Epithelial cell of proximal tubule (primary cell): ENCODE measurements at regions not wholly inside any gene's neighbourhood (a gene's known extent, or its start where the extent isn't known, plus 50 kb on each side); places are given as distances from the start of the nearest gene placed in this dataset.

ENCODE experiments used
- DNase-seq: peaks from one replicate; pipeline ENCODE4 v3.0.0-alpha.2; 2011; ENCODE audit warnings: low read depth
- H3K4me3 ChIP-seq: 2 replicates; pipeline ENCODE4 v1.5.1; 2011; ENCODE audit warnings: low read depth, mild to moderate bottlenecking, low read length
- TF ChIP-seq, protein P1 (sequence below): conservative IDR thresholded peaks from 2 replicates; pipeline ENCODE4 v1.5.1; 2012; ENCODE audit warnings: low read depth, mild to moderate bottlenecking, low read length

DNA sequence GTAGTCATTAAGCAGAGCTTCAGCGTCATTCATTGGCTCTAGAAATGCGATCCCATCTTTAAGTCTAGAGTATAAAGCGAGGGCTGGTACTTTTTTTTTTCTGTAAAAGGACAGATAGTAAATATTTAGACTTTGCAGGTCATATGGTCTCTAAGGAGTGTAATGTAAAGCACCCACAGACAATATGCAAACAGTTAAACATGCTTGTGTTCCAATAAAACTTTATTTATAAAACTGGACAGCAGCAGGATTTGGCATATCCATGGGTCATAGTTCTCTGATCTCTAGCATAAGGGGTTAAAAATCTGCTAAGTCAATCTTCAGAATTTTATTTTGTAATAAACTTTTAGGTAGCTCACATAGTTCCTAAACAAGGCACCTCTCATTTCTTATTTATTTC lies 226.8 kb upstream of the TBC1D5 start:
- no peak for DNase-seq
- TF ChIP-seq, protein P1, sequence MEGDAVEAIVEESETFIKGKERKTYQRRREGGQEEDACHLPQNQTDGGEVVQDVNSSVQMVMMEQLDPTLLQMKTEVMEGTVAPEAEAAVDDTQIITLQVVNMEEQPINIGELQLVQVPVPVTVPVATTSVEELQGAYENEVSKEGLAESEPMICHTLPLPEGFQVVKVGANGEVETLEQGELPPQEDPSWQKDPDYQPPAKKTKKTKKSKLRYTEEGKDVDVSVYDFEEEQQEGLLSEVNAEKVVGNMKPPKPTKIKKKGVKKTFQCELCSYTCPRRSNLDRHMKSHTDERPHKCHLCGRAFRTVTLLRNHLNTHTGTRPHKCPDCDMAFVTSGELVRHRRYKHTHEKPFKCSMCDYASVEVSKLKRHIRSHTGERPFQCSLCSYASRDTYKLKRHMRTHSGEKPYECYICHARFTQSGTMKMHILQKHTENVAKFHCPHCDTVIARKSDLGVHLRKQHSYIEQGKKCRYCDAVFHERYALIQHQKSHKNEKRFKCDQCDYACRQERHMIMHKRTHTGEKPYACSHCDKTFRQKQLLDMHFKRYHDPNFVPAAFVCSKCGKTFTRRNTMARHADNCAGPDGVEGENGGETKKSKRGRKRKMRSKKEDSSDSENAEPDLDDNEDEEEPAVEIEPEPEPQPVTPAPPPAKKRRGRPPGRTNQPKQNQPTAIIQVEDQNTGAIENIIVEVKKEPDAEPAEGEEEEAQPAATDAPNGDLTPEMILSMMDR, result no peak
- H3K4me3 ChIP-seq, result no peak overlapping the region

DNA sequence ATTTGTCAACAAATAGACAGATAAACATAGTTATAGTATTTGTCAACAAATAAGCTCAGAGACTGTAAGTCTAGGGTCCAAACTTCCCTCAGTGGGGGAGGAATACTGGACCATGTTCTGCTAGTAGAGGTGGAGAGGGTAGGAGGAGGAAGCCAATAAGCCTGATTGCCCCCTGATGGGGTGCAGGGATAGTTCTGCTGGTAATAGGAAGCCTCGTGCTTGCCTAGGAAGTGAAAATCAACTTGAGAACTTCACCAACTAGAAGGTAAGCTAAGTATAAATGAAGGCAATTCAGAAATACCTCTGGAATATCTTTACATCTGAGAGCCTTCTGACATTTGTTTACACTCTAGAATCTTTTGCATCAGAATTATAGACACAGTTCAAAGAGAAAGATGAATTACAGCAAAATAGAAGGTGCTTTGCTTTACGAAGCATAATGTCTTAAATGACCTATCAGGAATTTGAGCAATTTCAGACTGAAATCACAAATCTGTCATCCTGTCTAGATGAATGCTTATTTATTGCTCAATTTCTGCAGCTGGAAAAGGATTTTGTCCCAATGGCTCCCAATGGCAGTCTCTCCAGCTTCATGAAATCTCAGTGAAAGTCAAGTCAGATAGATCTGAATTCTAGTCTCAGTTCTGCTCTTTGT lies 225.6 kb upstream of the TBC1D5 start:
- TF ChIP-seq, protein P1, result no peak
- H3K4me3 ChIP-seq, result no peak overlapping the region
- DNase-seq, result no peak

DNA sequence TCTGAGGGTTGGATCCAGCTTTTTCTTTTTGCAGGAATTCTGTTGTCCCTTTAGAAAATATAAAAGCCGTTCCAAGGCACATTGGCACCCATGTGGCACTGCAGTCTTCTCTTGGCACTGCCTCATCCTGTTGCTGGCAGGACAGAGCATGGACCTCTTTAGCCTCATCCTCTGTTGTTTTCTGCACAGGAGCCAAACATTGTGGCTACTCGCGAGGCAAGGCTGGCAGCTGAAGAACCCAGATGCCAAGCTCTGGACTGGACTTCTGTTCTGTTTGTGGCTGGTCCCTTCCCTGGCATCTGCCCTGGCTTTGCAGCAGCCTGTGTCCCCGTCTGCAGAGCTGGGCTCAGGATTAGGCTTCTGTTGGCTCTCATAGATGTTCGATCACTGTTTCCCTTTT lies 224.7 kb upstream of the TBC1D5 start:
- H3K4me3 ChIP-seq, result no peak overlapping the region
- TF ChIP-seq, protein P1, result no peak
- DNase-seq, result no peak

DNA sequence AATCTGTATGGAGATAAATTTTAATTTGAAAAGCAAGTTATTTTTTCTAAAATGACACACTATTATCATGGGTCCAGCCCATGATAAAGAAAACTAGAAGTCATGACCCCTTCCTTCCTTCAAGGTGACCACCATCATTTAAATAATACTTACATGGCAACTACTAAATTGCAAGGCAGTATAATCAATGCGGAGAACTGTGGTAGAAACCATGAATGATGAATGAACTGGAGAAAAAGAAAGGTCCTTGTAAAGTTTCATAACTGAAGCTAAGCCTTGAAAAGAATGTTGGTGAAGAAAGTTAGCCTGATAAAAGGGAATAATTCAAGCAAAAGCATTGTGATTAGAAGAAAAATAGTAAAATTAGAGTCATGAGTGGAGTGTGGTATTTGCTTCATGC lies 222.9 kb upstream of the TBC1D5 start:
- no peak for DNase-seq
- no peak overlapping the region for H3K4me3 ChIP-seq
- TF ChIP-seq, protein P1, result no peak

DNA sequence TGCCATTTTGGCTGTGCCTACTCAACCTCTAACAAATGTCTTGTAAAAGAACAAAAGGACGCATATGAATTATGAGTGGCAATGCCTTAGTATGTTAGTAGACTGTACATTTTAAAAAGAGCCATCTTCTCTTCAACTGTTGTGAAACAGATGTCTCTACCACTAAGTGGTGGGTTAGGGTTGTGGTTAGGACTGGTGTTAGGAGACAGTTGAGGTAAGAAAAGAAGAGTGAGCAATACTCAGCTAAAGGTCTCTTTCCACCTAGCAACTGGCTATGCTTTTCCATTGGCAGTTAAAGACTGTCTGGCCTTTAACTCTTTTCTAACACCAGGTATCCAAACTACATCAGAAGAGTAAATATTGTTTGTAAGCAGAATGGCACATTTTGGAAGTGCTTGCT lies 221.7 kb upstream of the TBC1D5 start:
- DNase-seq, result no peak
- TF ChIP-seq, protein P1, result no peak
- no peak overlapping the region for H3K4me3 ChIP-seq

DNA sequence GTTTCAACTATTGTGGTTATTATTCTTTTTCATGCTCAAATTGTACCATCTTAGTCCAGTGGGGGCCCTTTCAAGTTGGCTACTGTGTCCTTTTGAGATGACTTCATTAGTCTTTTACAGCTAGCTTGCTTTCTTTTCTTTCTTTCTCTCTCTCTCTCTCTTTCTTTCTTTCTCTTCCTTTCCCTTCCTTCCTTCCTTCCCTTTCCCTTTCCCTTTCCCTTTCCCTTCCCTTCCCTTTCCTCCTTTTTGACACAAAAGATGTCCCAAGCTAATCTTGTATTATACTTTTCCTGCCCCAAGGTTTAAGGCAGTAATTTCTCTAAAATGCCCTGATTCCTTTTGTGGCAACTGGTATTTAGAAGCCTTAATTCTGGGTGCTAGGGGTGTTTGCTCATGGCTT lies 213.0 kb upstream of the TBC1D5 start:
- no peak overlapping the region for H3K4me3 ChIP-seq
- no peak for DNase-seq
- TF ChIP-seq, protein P1, result no peak

DNA sequence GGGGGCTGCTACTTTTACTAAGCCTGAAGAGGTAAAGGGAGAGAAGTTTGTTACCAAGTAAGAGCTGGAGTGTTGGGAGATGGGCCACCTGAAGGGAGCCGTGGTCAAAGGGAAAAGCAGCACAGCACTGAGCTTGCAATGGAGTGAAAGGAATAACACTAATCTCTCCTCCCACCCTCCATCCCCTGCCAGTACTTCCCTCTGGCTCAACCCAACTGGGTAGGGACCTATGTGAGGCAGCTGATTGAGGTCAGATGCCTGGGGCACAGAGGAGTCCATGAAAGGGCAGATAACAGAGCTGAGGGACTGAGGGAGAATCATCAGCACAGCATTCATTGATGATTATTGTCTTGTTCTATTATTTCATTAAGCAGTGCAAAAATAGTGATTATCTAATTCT lies 212.4 kb upstream of the TBC1D5 start:
- TF ChIP-seq, protein P1, result no peak
- H3K4me3 ChIP-seq, result no peak overlapping the region
- no peak for DNase-seq
